A549 (cell line): ENCODE measurements at regions not wholly inside any gene's neighbourhood (a gene's known extent, or its start where the extent isn't known, plus 50 kb on each side); places are given as distances from the start of the nearest gene placed in this dataset.

Experiments used
- ATAC-seq, 2 experiments: fragments of 200-7000 bp in 1 of 2; fragments of >200 bp in 1 of 2; cut with Nextera tagmentation in 1 of 2; cut with Tn5 transposase in 1 of 2; 3 replicates each; pipeline versions ENCODE4 v1.8.0 to v1.9.1; 2018 to 2020; ENCODE audit warnings: mild to moderate bottlenecking in 1 of 2, moderate library complexity in 1 of 2
- CTCF ChIA-PET: fragments of 300-600 bp; sonication (Branson Sonifier 250); formaldehyde crosslinking; extraction: SDS; loops from one replicate; lab custom pipeline; 2021; ENCODE audit warnings: antibody characterized with exemption, inconsistent platforms; lab: Yijun Ruan, JAX
- POLR2A ChIA-PET: fragments of 350-600 bp; formaldehyde crosslinking; extraction: SDS; loops from one replicate; lab custom pipeline; 2021; ENCODE audit warnings: antibody characterized with exemption, inconsistent platforms; lab: Yijun Ruan, JAX
- DNase-seq, 2 experiments: peaks; one replicate each; pipeline versions ENCODE4 v3.0.0 to v3.0.0-alpha.2; 2011 to 2016; ENCODE audit warnings: low read depth in 1 of 2, low spot score in 1 of 2
- FAIRE-seq: peaks from 2 replicates; lab custom pipeline; 2011; peaks lifted over from hg19 to GRCh38; lab: Jason Lieb, UNC
- H3K27ac ChIP-seq, 2 experiments: fragments of >200 bp; sonication (Bioruptor Twin); formaldehyde crosslinking; 3 replicates each; pipeline ENCODE4 v1.5.1; 2016 to 2017
- H3K4me1 ChIP-seq: fragments of >200 bp; sonication (Bioruptor Twin); formaldehyde crosslinking; 3 replicates; pipeline ENCODE4 v1.6.1; 2016
- H3K4me2 ChIP-seq: fragments of >200 bp; sonication (Bioruptor Twin); formaldehyde crosslinking; 3 replicates; pipeline ENCODE4 v1.6.1; 2016
- H3K4me3 ChIP-seq: fragments of >200 bp; sonication (Bioruptor Twin); formaldehyde crosslinking; 3 replicates; pipeline ENCODE4 v1.5.1; 2016
- H3K9me3 ChIP-seq: fragments of >200 bp; sonication (Bioruptor Twin); formaldehyde crosslinking; 3 replicates; pipeline ENCODE4 v1.6.1; 2016
- BHLHE40 ChIP-seq: IDR thresholded peaks from 2 replicates; pipeline ENCODE4 v1.6.1; 2012; ENCODE audit warnings: low read depth, low read length, inconsistent platforms
- CBX2 ChIP-seq: fragments of 200-600 bp; sonication (generic); IDR thresholded peaks from 2 replicates; pipeline ENCODE4 v1.6.1; 2016; ENCODE audit warnings: low read depth, mild to moderate bottlenecking, borderline replicate concordance
- EHF ChIP-seq: fragments of 250-450 bp; sonication (Bioruptor Pico); IDR thresholded peaks from 2 replicates; pipeline ENCODE4 v1.5.0; 2020; ENCODE audit warnings: mild to moderate bottlenecking
- ELK1 ChIP-seq: fragments of 150-350 bp; IDR thresholded peaks from 2 replicates; pipeline ENCODE4 v1.6.1; 2014; ENCODE audit warnings: low read depth, mild to moderate bottlenecking, low read length
- EP300 ChIP-seq, 2 experiments: fragments of >200 bp; sonication (Bioruptor Twin); formaldehyde crosslinking; IDR thresholded peaks; 2 replicates in 1 of 2; 3 replicates in 1 of 2; pipeline ENCODE4 v1.6.1; 2016 to 2017
- FOXS1 ChIP-seq: fragments of 250-450 bp; sonication (Bioruptor Pico); IDR thresholded peaks from 2 replicates; pipeline ENCODE4 v1.5.0; 2020; ENCODE audit warnings: mild to moderate bottlenecking, moderate library complexity
- HOXA7 ChIP-seq: fragments of 250-450 bp; sonication (Bioruptor Pico); IDR thresholded peaks from 2 replicates; pipeline ENCODE4 v1.5.0; 2020; ENCODE audit warnings: mild to moderate bottlenecking, moderate library complexity
- JUN ChIP-seq, 2 experiments: fragments of >200 bp; sonication (Bioruptor Twin); formaldehyde crosslinking; IDR thresholded peaks; 2 replicates in 1 of 2; 3 replicates in 1 of 2; pipeline ENCODE4 v1.6.1; 2016 to 2017
- KDM1A ChIP-seq: fragments of 200-600 bp; sonication (generic); IDR thresholded peaks from 2 replicates; pipeline ENCODE4 v1.6.1; 2016; ENCODE audit warnings: low read depth, mild to moderate bottlenecking
- KDM5A ChIP-seq: fragments of 200-600 bp; sonication (generic); IDR thresholded peaks from 2 replicates; pipeline ENCODE4 v1.6.1; 2016; ENCODE audit warnings: antibody characterized with exemption, mild to moderate bottlenecking
- MAZ ChIP-seq: fragments of 150-350 bp; IDR thresholded peaks from 2 replicates; pipeline ENCODE4 v1.6.1; 2014; ENCODE audit warnings: antibody characterized with exemption, low read depth, low read length, borderline replicate concordance
- MYC ChIP-seq: IDR thresholded peaks from 2 replicates; pipeline ENCODE4 v1.6.1; 2012; ENCODE audit warnings: mild to moderate bottlenecking, inconsistent platforms, low read length, improper control_type of control experiment, borderline replicate concordance
- RAD21 ChIP-seq, 2 experiments: fragments of >200 bp in 1 of 2; sonication (Bioruptor Twin) in 1 of 2; formaldehyde crosslinking in 1 of 2; IDR thresholded peaks in 1 of 2; conservative IDR thresholded peaks in 1 of 2; 2 replicates in 1 of 2; 3 replicates in 1 of 2; pipeline ENCODE4 v1.6.1; 2012 to 2018; ENCODE audit warnings: inconsistent platforms in 1 of 2
- RCOR1 ChIP-seq: fragments of 150-350 bp; IDR thresholded peaks from 2 replicates; pipeline ENCODE4 v1.6.1; 2014; ENCODE audit warnings: antibody characterized with exemption, low read length, low read depth
- RFX5 ChIP-seq: fragments of 450-650 bp; IDR thresholded peaks from 2 replicates; pipeline ENCODE4 v1.7.1; 2014; ENCODE audit warnings: antibody characterized with exemption, mild to moderate bottlenecking, moderate library complexity
- RNF2 ChIP-seq: fragments of 200-600 bp; sonication (generic); IDR thresholded peaks from 2 replicates; pipeline ENCODE4 v1.6.1; 2016; ENCODE audit warnings: low read depth, mild to moderate bottlenecking, antibody characterized with exemption, moderate library complexity, borderline replicate concordance
- SMC3 ChIP-seq: fragments of >200 bp; sonication (Bioruptor Twin); formaldehyde crosslinking; IDR thresholded peaks from 3 replicates; pipeline ENCODE4 v1.6.1; 2018; ENCODE audit warnings: inconsistent platforms
- ZC3H11A ChIP-seq: fragments of 450-650 bp; IDR thresholded peaks from 2 replicates; pipeline ENCODE4 v1.6.1; 2014; ENCODE audit warnings: antibody characterized with exemption, mild to moderate bottlenecking
- ZNF302 ChIP-seq: fragments of 250-450 bp; sonication (Bioruptor Pico); IDR thresholded peaks from 2 replicates; pipeline ENCODE4 v1.9.0; 2021; ENCODE audit warnings: inconsistent platforms, mild to moderate bottlenecking, moderate library complexity
- ZSCAN20 ChIP-seq: fragments of 250-450 bp; sonication (Bioruptor Pico); IDR thresholded peaks from 2 replicates; pipeline ENCODE4 v1.8.0; 2022; ENCODE audit warnings: mild to moderate bottlenecking, moderate library complexity
- WGBS: methylation state at CpG from one replicate; pipeline ENCODE4 v1.1.6; 2017; ENCODE audit errors: missing lambda C conversion rate; 5-methylcytosine and 5-hydroxymethylcytosine counted together
- TF ChIP-seq, protein P1 (sequence below): fragments of >200 bp; sonication (Bioruptor Twin); formaldehyde crosslinking; IDR thresholded peaks from 3 replicates; pipeline ENCODE4 v1.5.1; 2016
- TF ChIP-seq, protein P2 (sequence below): IDR thresholded peaks from 2 replicates; pipeline ENCODE4 v1.6.1; 2012
- TF ChIP-seq, protein P3 (sequence below): fragments of 450-650 bp; IDR thresholded peaks from 2 replicates; pipeline ENCODE4 v1.6.1; 2014; ENCODE audit warnings: antibody characterized with exemption

- Histone ChIP-seq H3K4me2 (no peak overlapping the region), H3K4me3 (no peak overlapping the region), H3K4me1 (no peaks in the 10 kb centered on the region), H3K9me3 (0 out of 3 replicates have a peak, but pooled peaks cover 2% of the 10 kb centered on the region), H3K27ac (no peak overlapping the region)
- TF ChIP-seq KDM1A (no peak), RAD21 (conservative IDR thresholded peaks at IDR 0.05 in 1 of 2, IDR thresholded peaks at IDR 0.05 in 1 of 2) (peak in 1 of 2 experiments; percentile 32; a peak in 1 of 5 replicates), ZSCAN20 (CRISPR knock-in tag) (no peak), CBX2 (no peak), SMC3 (0 out of 3 replicates have a peak, but pooled peaks have one; percentile 9)
- TF ChIP-seq, protein P1, sequence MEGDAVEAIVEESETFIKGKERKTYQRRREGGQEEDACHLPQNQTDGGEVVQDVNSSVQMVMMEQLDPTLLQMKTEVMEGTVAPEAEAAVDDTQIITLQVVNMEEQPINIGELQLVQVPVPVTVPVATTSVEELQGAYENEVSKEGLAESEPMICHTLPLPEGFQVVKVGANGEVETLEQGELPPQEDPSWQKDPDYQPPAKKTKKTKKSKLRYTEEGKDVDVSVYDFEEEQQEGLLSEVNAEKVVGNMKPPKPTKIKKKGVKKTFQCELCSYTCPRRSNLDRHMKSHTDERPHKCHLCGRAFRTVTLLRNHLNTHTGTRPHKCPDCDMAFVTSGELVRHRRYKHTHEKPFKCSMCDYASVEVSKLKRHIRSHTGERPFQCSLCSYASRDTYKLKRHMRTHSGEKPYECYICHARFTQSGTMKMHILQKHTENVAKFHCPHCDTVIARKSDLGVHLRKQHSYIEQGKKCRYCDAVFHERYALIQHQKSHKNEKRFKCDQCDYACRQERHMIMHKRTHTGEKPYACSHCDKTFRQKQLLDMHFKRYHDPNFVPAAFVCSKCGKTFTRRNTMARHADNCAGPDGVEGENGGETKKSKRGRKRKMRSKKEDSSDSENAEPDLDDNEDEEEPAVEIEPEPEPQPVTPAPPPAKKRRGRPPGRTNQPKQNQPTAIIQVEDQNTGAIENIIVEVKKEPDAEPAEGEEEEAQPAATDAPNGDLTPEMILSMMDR: peak; percentile 22; the same call in 1 of the 3 replicates
- POLR2A ChIA-PET: no interaction called here
- DNase-seq: peak; percentile 1 to 39
- CTCF ChIA-PET: no interaction called here
- WGBS: 17% methylated on average over 5 of the region's 5 CpGs
- peak in 1 of 2 experiments; percentile 75; a peak in 3 of 6 replicates for ATAC-seq
- no peak for FAIRE-seq
Observed at GRCh38 chr2:49490710-49491109, 336.4 kb upstream of the FSHR start.

GRCh38 chr2:49487139-49487538 lies 332.8 kb upstream of the FSHR start:
- TF ChIP-seq, protein P2, sequence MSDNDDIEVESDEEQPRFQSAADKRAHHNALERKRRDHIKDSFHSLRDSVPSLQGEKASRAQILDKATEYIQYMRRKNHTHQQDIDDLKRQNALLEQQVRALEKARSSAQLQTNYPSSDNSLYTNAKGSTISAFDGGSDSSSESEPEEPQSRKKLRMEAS: no peak
- TF ChIP-seq ELK1: no peak
- no peak for TF ChIP-seq MYC
- no peak for TF ChIP-seq BHLHE40
- no peak for TF ChIP-seq EHF (CRISPR knock-in tag)
- no peak for TF ChIP-seq FOXS1 (CRISPR knock-in tag)
- no peak for TF ChIP-seq ZC3H11A
- no peak for TF ChIP-seq ZNF302 (CRISPR knock-in tag)
- no peak for TF ChIP-seq HOXA7 (CRISPR knock-in tag)
- TF ChIP-seq RCOR1: no peak
- TF ChIP-seq RFX5: no peak
- no peak for TF ChIP-seq KDM5A
- no peak for TF ChIP-seq RNF2
- no peak for TF ChIP-seq JUN (IDR thresholded peaks at IDR 0.05)
- TF ChIP-seq, protein P3, sequence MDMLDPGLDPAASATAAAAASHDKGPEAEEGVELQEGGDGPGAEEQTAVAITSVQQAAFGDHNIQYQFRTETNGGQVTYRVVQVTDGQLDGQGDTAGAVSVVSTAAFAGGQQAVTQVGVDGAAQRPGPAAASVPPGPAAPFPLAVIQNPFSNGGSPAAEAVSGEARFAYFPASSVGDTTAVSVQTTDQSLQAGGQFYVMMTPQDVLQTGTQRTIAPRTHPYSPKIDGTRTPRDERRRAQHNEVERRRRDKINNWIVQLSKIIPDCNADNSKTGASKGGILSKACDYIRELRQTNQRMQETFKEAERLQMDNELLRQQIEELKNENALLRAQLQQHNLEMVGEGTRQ: no peak
- TF ChIP-seq EP300 (IDR thresholded peaks at IDR 0.05): no peak
- no peak for TF ChIP-seq MAZ
- TF ChIP-seq, protein P1: no peak
- TF ChIP-seq, all 56 proteins: peak for 0
- ATAC-seq (no peak), FAIRE-seq (no peak), DNase-seq (no peak)
- no peak overlapping the region for H3K4me3 ChIP-seq
- H3K4me2 ChIP-seq: no peak overlapping the region
- ChIA-PET POLR2A (no interaction called here), CTCF (no interaction called here)
- H3K9me3 ChIP-seq: 0 out of 3 replicates have a peak, but pooled peaks cover 2% of the 10 kb centered on the region
- H3K27ac ChIP-seq: no peak overlapping the region
- 20% methylated on average over 1 of the region's 1 CpG for WGBS
- no peaks in the 10 kb centered on the region for H3K4me1 ChIP-seq
